ENCODE measurements at regions not wholly inside any gene's neighbourhood (a gene's known extent, or its start where the extent isn't known, plus 50 kb on each side); places are given as distances from the start of the nearest gene placed in this dataset.

GRCh38 chr2:195031411-195031810 lies 625.6 kb upstream of the SLC39A10 start:
- DNase-seq = no peak

- no peak for DNase-seq
Observed at GRCh38 chr2:195029804-195030654, 627.0 kb upstream of the SLC39A10 start.

- DNase-seq = no peak
Observed at GRCh38 chr2:195027947-195028346, 629.1 kb upstream of the SLC39A10 start.

GRCh38 chr2:195026261-195026660 lies 630.8 kb upstream of the SLC39A10 start:
- DNase-seq = no peak

- no peak for DNase-seq
Observed at GRCh38 chr2:195022508-195022830, 634.6 kb upstream of the SLC39A10 start.

GRCh38 chr2:195021711-195022507 lies 635.1 kb upstream of the SLC39A10 start:
- DNase-seq = no peak

GRCh38 chr2:195018462-195018861 lies 638.6 kb upstream of the SLC39A10 start:
- no peak for DNase-seq

- no peak for DNase-seq
Observed at GRCh38 chr2:195017890-195018289, 639.1 kb upstream of the SLC39A10 start.

- DNase-seq = no peak
Observed at GRCh38 chr2:195016841-195017240, 640.2 kb upstream of the SLC39A10 start.

- DNase-seq = no peak
Observed at GRCh38 chr2:195009202-195009601, 647.8 kb upstream of the SLC39A10 start.

GRCh38 chr2:195006856-195007255 lies 650.2 kb upstream of the SLC39A10 start:
- no peak for DNase-seq

- DNase-seq = no peak
Observed at GRCh38 chr2:195003881-195004471, 653.0 kb upstream of the SLC39A10 start.

- no peak for DNase-seq
Observed at GRCh38 chr2:195001924-195002323, 655.1 kb upstream of the SLC39A10 start.

GRCh38 chr2:194999771-195000170 lies 657.3 kb upstream of the SLC39A10 start:
- no peak for DNase-seq

GRCh38 chr2:194992648-194993047 lies 664.4 kb upstream of the SLC39A10 start:
- no peak for DNase-seq

- DNase-seq = no peak
Observed at GRCh38 chr2:194985258-194985657, 671.8 kb upstream of the SLC39A10 start.

- DNase-seq = no peak
Observed at GRCh38 chr2:194962254-194962653, 694.8 kb upstream of the SLC39A10 start.

GRCh38 chr2:194954218-194954617 lies 702.8 kb upstream of the SLC39A10 start:
- no peak for DNase-seq

GRCh38 chr2:194946826-194947225 lies 710.2 kb upstream of the SLC39A10 start:
- DNase-seq = no peak

GRCh38 chr2:194938066-194938465 lies 719.0 kb upstream of the SLC39A10 start:
- DNase-seq = no peak

- no peak for DNase-seq
Observed at GRCh38 chr2:194927489-194927888, 729.5 kb upstream of the SLC39A10 start.

GRCh38 chr2:194926873-194927272 lies 730.2 kb upstream of the SLC39A10 start:
- DNase-seq = no peak

- DNase-seq = no peak
Observed at GRCh38 chr2:194925742-194926141, 731.3 kb upstream of the SLC39A10 start.

GRCh38 chr2:194917519-194917918 lies 739.5 kb upstream of the SLC39A10 start:
- DNase-seq = no peak

Measured in activated CD4-positive, alpha-beta T cell treated with anti-CD3 and anti-CD28 coated beads for 1 hour (primary cell).